SW480 (cell line): ENCODE measurements at regions not wholly inside any gene's neighbourhood (a gene's known extent, or its start where the extent isn't known, plus 50 kb on each side); places are given as distances from the start of the nearest gene placed in this dataset.
"Not testable (repeated sequence)": the region's sequence is repeated elsewhere in the genome, so short reads cannot be mapped to it uniquely, and the experiment has no call there.

ENCODE experiments used
- DNase-seq: peaks from one replicate; pipeline ENCODE4 v3.0.0-alpha.2; 2016; ENCODE audit warnings: low spot score

GRCh38 chr6:14371530-14371929 lies 254.0 kb downstream of the CD83 start:
- DNase-seq, result no peak

GRCh38 chr6:14372734-14373489 lies 255.3 kb downstream of the CD83 start:
- no peak for DNase-seq

- no peak for DNase-seq
Observed at GRCh38 chr6:14373648-14374437, 256.3 kb downstream of the CD83 start.

GRCh38 chr6:14375930-14376329 lies 258.4 kb downstream of the CD83 start:
- DNase-seq, result no peak

- DNase-seq, result no peak
Observed at GRCh38 chr6:14379568-14379967, 262.0 kb downstream of the CD83 start.

GRCh38 chr6:14380086-14380820 lies 262.7 kb downstream of the CD83 start:
- DNase-seq, result no peak

- DNase-seq, result no peak
Observed at GRCh38 chr6:14380901-14381828, 263.6 kb downstream of the CD83 start.

- DNase-seq, result no peak
Observed at GRCh38 chr6:14381829-14382677, 264.5 kb downstream of the CD83 start.

- DNase-seq, result no peak
Observed at GRCh38 chr6:14382678-14383236, 265.2 kb downstream of the CD83 start.

- DNase-seq, result no peak
Observed at GRCh38 chr6:14383393-14384174, 266.0 kb downstream of the CD83 start.

- DNase-seq, result no peak
Observed at GRCh38 chr6:14384175-14384949, 266.8 kb downstream of the CD83 start.

GRCh38 chr6:14386263-14386662 lies 268.7 kb downstream of the CD83 start:
- no peak for DNase-seq

- DNase-seq, result no peak
Observed at GRCh38 chr6:14386668-14387067, 269.1 kb downstream of the CD83 start.

- no peak for DNase-seq
Observed at GRCh38 chr6:14388371-14388770, 270.8 kb downstream of the CD83 start.

- not testable (repeated sequence) for DNase-seq
Observed at GRCh38 chr6:14389776-14390175, 272.2 kb downstream of the CD83 start.

- DNase-seq, result no peak
Observed at GRCh38 chr6:14390805-14391204, 273.2 kb downstream of the CD83 start.

GRCh38 chr6:14393910-14394309 lies 276.3 kb downstream of the CD83 start:
- no peak for DNase-seq

GRCh38 chr6:14396392-14396791 lies 278.8 kb downstream of the CD83 start:
- no peak for DNase-seq
